H9 (cell line): ENCODE measurements at regions not wholly inside any gene's neighbourhood (a gene's known extent, or its start where the extent isn't known, plus 50 kb on each side); places are given as distances from the start of the nearest gene placed in this dataset.
A peak's percentile ranks its signal among the peaks of the same experiment; 100 is the strongest.

ENCODE experiments used
- DNase-seq: peaks from one replicate; pipeline ENCODE4 v3.0.0-alpha.2; 2017
- H2AFZ ChIP-seq: one replicate; pipeline ENCODE4 v1.6.1; 2013; ENCODE audit warnings: mild to moderate bottlenecking, low read length, control low read depth, moderate library complexity
- H2AK5ac ChIP-seq: 2 replicates; pipeline ENCODE4 v1.6.1; 2013; ENCODE audit warnings: low read length, control low read depth, mixed read lengths; ENCODE audit not compliant: insufficient read length
- H2BK120ac ChIP-seq: one replicate; pipeline ENCODE4 v1.6.1; 2013; ENCODE audit warnings: low read depth, mild to moderate bottlenecking, low read length, control low read depth, inconsistent platforms; ENCODE audit not compliant: poor library complexity, severe bottlenecking
- H2BK12ac ChIP-seq: 2 replicates; pipeline ENCODE4 v1.6.1; 2013; ENCODE audit warnings: low read length, control low read depth, mixed read lengths, low read depth; ENCODE audit not compliant: insufficient read length
- H2BK15ac ChIP-seq: 2 replicates; pipeline ENCODE4 v1.6.1; 2013; ENCODE audit warnings: low read depth, low read length, control low read depth
- H2BK20ac ChIP-seq: one replicate; pipeline ENCODE4 v1.6.1; 2013; ENCODE audit warnings: low read depth, mild to moderate bottlenecking, low read length, control low read depth, inconsistent platforms; ENCODE audit not compliant: poor library complexity, severe bottlenecking
- H2BK5ac ChIP-seq: 2 replicates; pipeline ENCODE4 v1.6.1; 2013; ENCODE audit warnings: low read length, control low read depth, mixed read lengths; ENCODE audit not compliant: insufficient read length
- H3K14ac ChIP-seq: 2 replicates; pipeline ENCODE4 v1.6.1; 2013; ENCODE audit warnings: low read length, control low read depth; ENCODE audit not compliant: insufficient read depth
- H3K18ac ChIP-seq: 2 replicates; pipeline ENCODE4 v1.6.1; 2013; ENCODE audit warnings: low read depth, mild to moderate bottlenecking, mixed read lengths, low read length, control low read depth; ENCODE audit not compliant: insufficient read length
- H3K23ac ChIP-seq: 2 replicates; pipeline ENCODE4 v1.6.1; 2013; ENCODE audit warnings: low read length, control low read depth, mixed read lengths, low read depth; ENCODE audit not compliant: insufficient read length
- H3K23me2 ChIP-seq: 2 replicates; pipeline ENCODE4 v1.6.1; 2013; ENCODE audit warnings: low read depth, mild to moderate bottlenecking, mixed read lengths, low read length, control low read depth; ENCODE audit not compliant: insufficient read length, poor library complexity, severe bottlenecking
- H3K27ac ChIP-seq: 2 replicates; pipeline ENCODE4 v1.5.1; 2013; ENCODE audit warnings: low read length, control low read depth, mixed read lengths, low read depth; ENCODE audit not compliant: insufficient read length
- H3K27me3 ChIP-seq: 2 replicates; pipeline ENCODE4 v1.6.1; 2013; ENCODE audit warnings: low read length, control low read depth, inconsistent platforms; ENCODE audit not compliant: insufficient read depth
- H3K4ac ChIP-seq: 2 replicates; pipeline ENCODE4 v1.6.1; 2013; ENCODE audit warnings: low read depth, mild to moderate bottlenecking, control low read depth, inconsistent platforms, low read length, moderate library complexity
- H3K4me1 ChIP-seq: 2 replicates; pipeline ENCODE4 v1.6.1; 2013; ENCODE audit warnings: low read length, control low read depth, inconsistent platforms; ENCODE audit not compliant: insufficient read depth
- H3K4me2 ChIP-seq: 2 replicates; pipeline ENCODE4 v1.6.1; 2013; ENCODE audit warnings: low read length, control low read depth, mixed read lengths; ENCODE audit not compliant: insufficient read length, insufficient read depth
- H3K56ac ChIP-seq: 2 replicates; pipeline ENCODE4 v1.6.1; 2013; ENCODE audit warnings: low read depth, mild to moderate bottlenecking, mixed read lengths, low read length, control low read depth; ENCODE audit not compliant: insufficient read length
- H3K79me1 ChIP-seq: 2 replicates; pipeline ENCODE4 v1.6.1; 2013; ENCODE audit warnings: low read depth, mild to moderate bottlenecking, moderate library complexity, low read length, control low read depth, inconsistent platforms; ENCODE audit not compliant: insufficient read depth, poor library complexity, severe bottlenecking
- H3K79me2 ChIP-seq: 2 replicates; pipeline ENCODE4 v1.6.1; 2013; ENCODE audit warnings: low read length, control low read depth, inconsistent platforms; ENCODE audit not compliant: insufficient read depth
- H3K9ac ChIP-seq: 2 replicates; pipeline ENCODE4 v1.6.1; 2013; ENCODE audit warnings: low read length, control low read depth, mixed read lengths; ENCODE audit not compliant: insufficient read length; ENCODE audit errors: extremely low read depth
- H3K9me3 ChIP-seq: one replicate; pipeline ENCODE4 v1.6.1; 2013; ENCODE audit warnings: low read depth, low read length, inconsistent platforms; ENCODE audit not compliant: control insufficient read depth
- H3T11ph ChIP-seq: one replicate; pipeline ENCODE4 v1.6.1; 2013; ENCODE audit warnings: mild to moderate bottlenecking, low read length, control low read depth, inconsistent platforms
- H4K20me1 ChIP-seq: one replicate; pipeline ENCODE4 v1.6.1; 2013; ENCODE audit not compliant: control insufficient read depth, insufficient read length, insufficient read depth
- H4K5ac ChIP-seq: 2 replicates; pipeline ENCODE4 v1.6.1; 2013; ENCODE audit warnings: low read depth, mild to moderate bottlenecking, mixed read lengths, low read length, control low read depth; ENCODE audit not compliant: insufficient read length
- H4K8ac ChIP-seq: replicated peaks from 2 replicates; pipeline ENCODE4 v1.6.1; 2013; ENCODE audit warnings: low read length, control low read depth, mixed read lengths, low read depth; ENCODE audit not compliant: insufficient read length
- H4K91ac ChIP-seq: 2 replicates; pipeline ENCODE4 v1.6.1; 2013; ENCODE audit warnings: low read depth, mild to moderate bottlenecking, moderate library complexity, mixed read lengths, low read length, control low read depth; ENCODE audit not compliant: insufficient read length
- H3K27ac Mint-ChIP-seq, 3 experiments: 2 replicates in 2 of 3; 3 replicates in 1 of 3; pipeline ENCODE4 v1.8.0; 2020 to 2021; ENCODE audit warnings: mixed read lengths in 3 of 3, mild to moderate bottlenecking in 1 of 3, moderate library complexity in 1 of 3
- H3K27me3 Mint-ChIP-seq: 2 replicates; pipeline ENCODE4 v1.8.0; 2021; ENCODE audit warnings: low read depth, mild to moderate bottlenecking, moderate library complexity, mixed read lengths
- H3K36me3 Mint-ChIP-seq, 3 experiments: 2 replicates in 2 of 3; 3 replicates in 1 of 3; pipeline ENCODE4 v1.8.0; 2020 to 2021; ENCODE audit warnings: low read depth in 3 of 3, mixed read lengths in 3 of 3; ENCODE audit not compliant: insufficient read depth in 1 of 3
- H3K4me1 Mint-ChIP-seq, 2 experiments: 2 replicates each; pipeline ENCODE4 v1.8.0; 2020; ENCODE audit warnings: mixed read lengths in 2 of 2
- H3K4me3 Mint-ChIP-seq, 2 experiments: 2 replicates in 1 of 2; 3 replicates in 1 of 2; pipeline ENCODE4 v1.8.0; 2020 to 2021; ENCODE audit warnings: mild to moderate bottlenecking in 2 of 2, mixed read lengths in 2 of 2, moderate library complexity in 1 of 2
- H3K9me3 Mint-ChIP-seq, 2 experiments: 2 replicates in 1 of 2; 3 replicates in 1 of 2; pipeline ENCODE4 v1.8.0; 2020; ENCODE audit warnings: mild to moderate bottlenecking in 2 of 2, mixed read lengths in 2 of 2, moderate library complexity in 1 of 2
- WGBS: extraction: QIAGEN DNeasy Blood & Tissue Kit; methylation state at CpG from one replicate; pipeline ENCODE4 v1.1.7; 2013; ENCODE audit warnings: missing lambda C conversion rate, low lambda C conversion rate, mixed read lengths; ENCODE audit not compliant: insufficient read length; ENCODE audit errors: extremely low coverage; 5-methylcytosine and 5-hydroxymethylcytosine counted together
- TF ChIP-seq, protein P1 (sequence below): fragments of 200-600 bp; sonication (generic); conservative IDR thresholded peaks from 3 replicates; pipeline ENCODE4 v1.8.0; 2021; ENCODE audit warnings: antibody characterized with exemption, mild to moderate bottlenecking

DNA sequence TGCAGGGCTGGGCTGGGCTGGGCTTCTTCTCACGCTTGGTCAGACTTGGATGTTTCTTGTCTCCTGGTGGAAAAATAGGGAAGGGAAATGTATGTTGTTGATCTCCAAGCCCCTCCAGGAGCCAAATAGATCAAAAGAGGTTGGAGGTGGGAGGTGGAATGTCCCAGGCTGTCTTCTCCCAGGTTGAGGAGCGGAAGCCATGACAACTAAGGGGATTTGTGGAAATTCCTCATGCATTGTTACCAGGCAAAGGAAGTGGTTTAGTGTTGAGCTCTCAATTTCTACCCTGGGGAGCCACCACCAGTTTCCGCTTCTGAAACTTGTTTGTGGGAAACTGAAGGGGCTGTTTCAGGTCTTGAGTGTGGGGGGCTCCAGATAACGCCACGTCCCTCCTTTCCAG is 79.0 kb downstream of the SPRY4 start:
- Histone ChIP-seq H3K79me2 (no peaks in the 10 kb centered on the region), H2BK20ac (no peak overlapping the region), H3K4me2 (no peak overlapping the region), H3K9me3 (no peaks in the 10 kb centered on the region), H2BK15ac (no peak overlapping the region), H3K27ac (no peak overlapping the region), H3K23ac (no peak overlapping the region), H2AFZ (no peak overlapping the region), H3T11ph (no peak overlapping the region), H2BK5ac (no peak overlapping the region), H3K18ac (no peak overlapping the region), H3K27me3 (no peaks in the 10 kb centered on the region), H2BK12ac (no peak overlapping the region), H3K56ac (no peak overlapping the region), H2AK5ac (no peak overlapping the region), H3K4ac (no peak overlapping the region), H3K79me1 (no peaks in the 10 kb centered on the region), H4K5ac (no peak overlapping the region), H4K91ac (no peak overlapping the region), H4K8ac (no peak overlapping the region), H3K4me1 (no peaks in the 10 kb centered on the region; the same call in 1 of the 2 replicates), H4K20me1 (no peaks in the 10 kb centered on the region), H3K14ac (no peak overlapping the region), H3K9ac (no peak overlapping the region), H3K23me2 (no peaks in the 10 kb centered on the region), H2BK120ac (no peak overlapping the region)
- no CpG with 5 or more reads among the region's 5 CpGs for WGBS
- Mint-ChIP-seq H3K36me3 (peaks cover 0 to 16% (median 7%) of the 10 kb centered on the region in 3 experiments; a peak in 5 of 7 replicates), H3K4me3 (no peak overlapping the region; a peak in 1 of 5 replicates), H3K27ac (peak overlapping the region in 2 of 3 experiments; percentile 20 to 68; a peak in 4 of 7 replicates), H3K4me1 (peaks cover 15 to 22% of the 10 kb centered on the region in 2 experiments), H3K27me3 (no peaks in the 10 kb centered on the region), H3K9me3 (peaks cover 9 to 11% of the 10 kb centered on the region in 2 experiments; a peak in 4 of 5 replicates)
- DNase-seq = no peak
- TF ChIP-seq, protein P1, sequence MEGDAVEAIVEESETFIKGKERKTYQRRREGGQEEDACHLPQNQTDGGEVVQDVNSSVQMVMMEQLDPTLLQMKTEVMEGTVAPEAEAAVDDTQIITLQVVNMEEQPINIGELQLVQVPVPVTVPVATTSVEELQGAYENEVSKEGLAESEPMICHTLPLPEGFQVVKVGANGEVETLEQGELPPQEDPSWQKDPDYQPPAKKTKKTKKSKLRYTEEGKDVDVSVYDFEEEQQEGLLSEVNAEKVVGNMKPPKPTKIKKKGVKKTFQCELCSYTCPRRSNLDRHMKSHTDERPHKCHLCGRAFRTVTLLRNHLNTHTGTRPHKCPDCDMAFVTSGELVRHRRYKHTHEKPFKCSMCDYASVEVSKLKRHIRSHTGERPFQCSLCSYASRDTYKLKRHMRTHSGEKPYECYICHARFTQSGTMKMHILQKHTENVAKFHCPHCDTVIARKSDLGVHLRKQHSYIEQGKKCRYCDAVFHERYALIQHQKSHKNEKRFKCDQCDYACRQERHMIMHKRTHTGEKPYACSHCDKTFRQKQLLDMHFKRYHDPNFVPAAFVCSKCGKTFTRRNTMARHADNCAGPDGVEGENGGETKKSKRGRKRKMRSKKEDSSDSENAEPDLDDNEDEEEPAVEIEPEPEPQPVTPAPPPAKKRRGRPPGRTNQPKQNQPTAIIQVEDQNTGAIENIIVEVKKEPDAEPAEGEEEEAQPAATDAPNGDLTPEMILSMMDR = no peak
